ENCODE measurements at regions not wholly inside any gene's neighbourhood (a gene's known extent, or its start where the extent isn't known, plus 50 kb on each side); places are given as distances from the start of the nearest gene placed in this dataset.

GRCh38 chr4:113811359-113811758 lies 49.8 kb upstream of the CAMK2D start:
- H3K27ac ChIP-seq (replicated peaks), result no peak overlapping the region
- no peaks in the 10 kb centered on the region for H3K27me3 ChIP-seq (ENCODE audit: insufficient read depth, poor library complexity, severe bottlenecking)
- DNase-seq (ENCODE audit: low read depth in 1 of 2, low spot score in 1 of 2), result no peak
- TF ChIP-seq SPI1 (IDR thresholded peaks at IDR 0.05; ENCODE audit: borderline replicate concordance, low read depth) (no peak), CTCF (IDR thresholded peaks at IDR 0.05; ENCODE audit: insufficient read depth, low read length) (no peak), REST (IDR thresholded peaks at IDR 0.05; ENCODE audit: insufficient replicate concordance, low read depth) (no peak), GABPA (IDR thresholded peaks at IDR 0.05; ENCODE audit: low read depth) (no peak), POLR2AphosphoS5 (IDR thresholded peaks at IDR 0.05; ENCODE audit: low read depth) (no peak)
- no peak overlapping the region for H3K4me3 ChIP-seq (replicated peaks; ENCODE audit: insufficient read depth, low read length)

Data from HL-60 (cell line).